HCT116 (cell line): ENCODE measurements at regions not wholly inside any gene's neighbourhood (a gene's known extent, or its start where the extent isn't known, plus 50 kb on each side); places are given as distances from the start of the nearest gene placed in this dataset.

Experiments used
- ATAC-seq: fragments of 200-7000 bp; cut with Tn5 transposase; 2 replicates; pipeline ENCODE4 v1.9.1; 2020; ENCODE audit warnings: mild to moderate bottlenecking, moderate library complexity
- BruUV-seq: library from RNA; stranded (reverse); fragments of 400-500 nt; replicated peaks from 2 replicates; lab custom pipeline; 2021; lab: Mats Ljungman, UMichigan
- CTCF ChIA-PET: fragments of 300-600 bp; sonication (Branson Sonifier 250); formaldehyde crosslinking; loops from one replicate; lab custom pipeline; 2021; ENCODE audit warnings: antibody characterized with exemption; lab: Charles Lee
- POLR2A ChIA-PET: fragments of 300-600, 350-600 bp; sonication (Branson Sonifier 250); formaldehyde crosslinking; loops from one replicate; lab custom pipeline; 2021; ENCODE audit warnings: antibody characterized with exemption; lab: Charles Lee
- RAD21 ChIA-PET, 2 experiments: fragments of 300-600 bp; sonication (Branson Sonifier 250); formaldehyde crosslinking; loops; one replicate each; lab custom pipeline; 2023; ENCODE audit warnings: low total read pairs in 2 of 2; ENCODE audit not compliant: uncharacterized antibody in 2 of 2, unreplicated experiment in 2 of 2, low non-redundant PET in 1 of 2; lab: Charles Lee
- DNase-seq: peaks from one replicate; pipeline ENCODE4 v3.0.0-alpha.2; 2010; ENCODE audit warnings: low read depth, low spot score
- H2AFZ ChIP-seq: fragments of 200-600 bp; shearing (Covaris generic), sonication (generic); 2 replicates; pipeline ENCODE4 v1.6.1; 2017; ENCODE audit warnings: low read depth, mixed run types, mixed read lengths, antibody characterized with exemption, low read length; ENCODE audit not compliant: poor library complexity, severe bottlenecking
- H3K27ac ChIP-seq: 2 replicates; pipeline ENCODE4 v1.5.1; 2012; ENCODE audit warnings: low read depth, low read length
- H3K27me3 ChIP-seq: fragments of 200-600 bp; sonication (generic); 2 replicates; pipeline ENCODE4 v1.6.1; 2016; ENCODE audit warnings: mixed run types, low read length, mixed read lengths; ENCODE audit not compliant: insufficient read depth
- H3K36me3 ChIP-seq, 2 experiments: fragments of 200-500 bp in 1 of 2; fragments of 200-600 bp in 1 of 2; sonication (Bioruptor generic) in 1 of 2; sonication (generic) in 1 of 2; 2 replicates each; pipeline versions ENCODE4 v1.5.1 to v1.6.1; 2014 to 2016; ENCODE audit warnings: low read length in 2 of 2, inconsistent platforms in 1 of 2, mixed read lengths in 1 of 2, mixed run types in 1 of 2; ENCODE audit not compliant: insufficient read depth in 2 of 2, control insufficient read depth in 1 of 2
- H3K4me1 ChIP-seq, 2 experiments: fragments of 200-600 bp in 1 of 2; sonication (generic) in 1 of 2; 2 replicates each; pipeline versions ENCODE4 v1.5.1 to v1.6.1; 2012 to 2017; ENCODE audit warnings: low read length in 2 of 2, inconsistent platforms in 1 of 2, mild to moderate bottlenecking in 1 of 2, mixed read lengths in 1 of 2, mixed run types in 1 of 2, moderate library complexity in 1 of 2; ENCODE audit not compliant: insufficient read depth in 2 of 2, control insufficient read depth in 1 of 2
- H3K4me2 ChIP-seq: fragments of 200-600 bp; sonication (generic); 2 replicates; pipeline ENCODE4 v1.6.1; 2017; ENCODE audit warnings: mixed run types, low read length, mixed read lengths
- H3K4me3 ChIP-seq, 2 experiments: fragments of 200-600 bp in 1 of 2; sonication (generic) in 1 of 2; replicated peaks in 1 of 2; 2 replicates each; pipeline ENCODE4 v1.5.1; 2011 to 2016; ENCODE audit warnings: low read length in 2 of 2, control low read depth in 1 of 2, low read depth in 1 of 2, mild to moderate bottlenecking in 1 of 2, mixed read lengths in 1 of 2, mixed run types in 1 of 2
- H3K79me2 ChIP-seq: fragments of 200-600 bp; sonication (generic); 2 replicates; pipeline ENCODE4 v1.6.1; 2017; ENCODE audit warnings: mild to moderate bottlenecking, mixed run types, low read length, moderate library complexity, mixed read lengths; ENCODE audit not compliant: insufficient read depth
- H3K9ac ChIP-seq: fragments of 200-600 bp; sonication (generic); 2 replicates; pipeline ENCODE4 v1.6.1; 2016; ENCODE audit warnings: low read length, mixed read lengths
- H3K9me2 ChIP-seq: fragments of 200-600 bp; sonication (generic), shearing (Covaris generic); 2 replicates; pipeline ENCODE4 v1.6.1; 2017; ENCODE audit warnings: mixed run types, mild to moderate bottlenecking, moderate library complexity; ENCODE audit not compliant: insufficient read depth
- H3K9me3 ChIP-seq, 2 experiments: fragments of 200-500 bp in 1 of 2; fragments of 200-600 bp in 1 of 2; sonication (Bioruptor generic) in 1 of 2; sonication (generic) in 1 of 2; 2 replicates each; pipeline ENCODE4 v1.6.1; 2014 to 2017; ENCODE audit warnings: low read length in 2 of 2, mixed read lengths in 2 of 2, inconsistent platforms in 1 of 2, low read depth in 1 of 2, mild to moderate bottlenecking in 1 of 2, mixed run types in 1 of 2, moderate library complexity in 1 of 2; ENCODE audit not compliant: control insufficient read depth in 1 of 2, insufficient read depth in 1 of 2
- H4K20me1 ChIP-seq: fragments of 200-600 bp; sonication (generic), shearing (Covaris generic); 2 replicates; pipeline ENCODE4 v1.6.1; 2017; ENCODE audit warnings: mixed run types, mild to moderate bottlenecking, moderate library complexity; ENCODE audit not compliant: insufficient read depth
- ATF3 ChIP-seq: IDR thresholded peaks from 2 replicates; pipeline ENCODE4 v1.6.1; 2012
- CEBPB ChIP-seq: IDR thresholded peaks from 2 replicates; pipeline ENCODE4 v1.6.1; 2012; ENCODE audit warnings: low read depth
- CTCF ChIP-seq, 3 experiments: fragments of 200-600 bp in 1 of 3; sonication (generic) in 1 of 3; IDR thresholded peaks in 2 of 3; conservative IDR thresholded peaks in 1 of 3; 2 replicates each; pipeline ENCODE4 v1.5.1; 2012 to 2017; ENCODE audit warnings: low read depth in 2 of 3, low read length in 2 of 3, antibody characterized with exemption in 1 of 3, borderline replicate concordance in 1 of 3, control low read depth in 1 of 3, mild to moderate bottlenecking in 1 of 3, mixed read lengths in 1 of 3, mixed run types in 1 of 3, moderate library complexity in 1 of 3; ENCODE audit not compliant: insufficient read depth in 1 of 3
- EGR1 ChIP-seq: IDR thresholded peaks from 2 replicates; pipeline ENCODE4 v1.6.1; 2012; ENCODE audit warnings: low read depth
- EZH2phosphoT487 ChIP-seq: fragments of 200-600 bp; IDR thresholded peaks from 2 replicates; pipeline ENCODE4 v1.6.1; 2018; ENCODE audit warnings: antibody characterized with exemption, borderline replicate concordance
- JUND ChIP-seq: IDR thresholded peaks from 2 replicates; pipeline ENCODE4 v1.6.1; 2012
- POLR2A ChIP-seq: IDR thresholded peaks from 2 replicates; pipeline ENCODE4 v1.7.0; 2011; ENCODE audit warnings: borderline replicate concordance; ENCODE audit not compliant: insufficient read depth, insufficient read length; ENCODE audit errors: extremely low read depth
- SIN3A ChIP-seq: IDR thresholded peaks from 2 replicates; pipeline ENCODE4 v1.6.1; 2012; ENCODE audit warnings: low read depth
- SP1 ChIP-seq: IDR thresholded peaks from 2 replicates; pipeline ENCODE4 v1.6.1; 2012; ENCODE audit warnings: low read depth
- TCF7L2 ChIP-seq: IDR thresholded peaks from 2 replicates; pipeline ENCODE4 v1.7.0; 2011; ENCODE audit warnings: borderline replicate concordance, inconsistent platforms; ENCODE audit not compliant: insufficient read depth, insufficient read length; ENCODE audit errors: extremely low read depth
- ZFX ChIP-seq: fragments of 450-650 bp; IDR thresholded peaks from 2 replicates; pipeline ENCODE4 v1.6.1; 2017
- ZNF274 ChIP-seq: fragments of 200-500 bp; sonication (Bioruptor generic); IDR thresholded peaks from 2 replicates; pipeline ENCODE4 v1.6.1; 2014; ENCODE audit warnings: mild to moderate bottlenecking, low read depth, low read length, inconsistent platforms
- intact Hi-C: fragments of 100-400 bp; cut with micrococcal nuclease; formaldehyde crosslinking; loops from 2 replicates; pipeline ENCODE4 v1.10.0; 2022
- TF ChIP-seq, protein P1 (sequence below): IDR thresholded peaks from 2 replicates; pipeline ENCODE4 v1.6.1; 2011; ENCODE audit warnings: mild to moderate bottlenecking, low read length, moderate library complexity; ENCODE audit not compliant: insufficient replicate concordance; ENCODE audit errors: extremely low read depth

GRCh38 chr14:81982046-81982445, 448.4 kb upstream of the SEL1L start (continued):
- TF ChIP-seq, protein P1, sequence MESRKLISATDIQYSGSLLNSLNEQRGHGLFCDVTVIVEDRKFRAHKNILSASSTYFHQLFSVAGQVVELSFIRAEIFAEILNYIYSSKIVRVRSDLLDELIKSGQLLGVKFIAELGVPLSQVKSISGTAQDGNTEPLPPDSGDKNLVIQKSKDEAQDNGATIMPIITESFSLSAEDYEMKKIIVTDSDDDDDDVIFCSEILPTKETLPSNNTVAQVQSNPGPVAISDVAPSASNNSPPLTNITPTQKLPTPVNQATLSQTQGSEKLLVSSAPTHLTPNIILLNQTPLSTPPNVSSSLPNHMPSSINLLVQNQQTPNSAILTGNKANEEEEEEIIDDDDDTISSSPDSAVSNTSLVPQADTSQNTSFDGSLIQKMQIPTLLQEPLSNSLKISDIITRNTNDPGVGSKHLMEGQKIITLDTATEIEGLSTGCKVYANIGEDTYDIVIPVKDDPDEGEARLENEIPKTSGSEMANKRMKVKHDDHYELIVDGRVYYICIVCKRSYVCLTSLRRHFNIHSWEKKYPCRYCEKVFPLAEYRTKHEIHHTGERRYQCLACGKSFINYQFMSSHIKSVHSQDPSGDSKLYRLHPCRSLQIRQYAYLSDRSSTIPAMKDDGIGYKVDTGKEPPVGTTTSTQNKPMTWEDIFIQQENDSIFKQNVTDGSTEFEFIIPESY, result no peak
- no peak for TF ChIP-seq EGR1
- no peak for TF ChIP-seq ZFX
- TF ChIP-seq SIN3A, result no peak
- no peak for TF ChIP-seq POLR2A
- TF ChIP-seq CEBPB, result no peak

- no peaks in the 10 kb centered on the region for H3K27me3 ChIP-seq
- TF ChIP-seq CTCF (IDR thresholded peaks at IDR 0.05 in 2 of 3, conservative IDR thresholded peaks at IDR 0.05 in 1 of 3; ENCODE audit: borderline replicate concordance in 1 of 3, insufficient read depth in 1 of 3, low read depth in 2 of 3, low read length in 2 of 3) (no peak), ATF3 (no peak), EZH2phosphoT487 (no peak), ZNF274 (no peak), JUND (no peak), SP1 (no peak), TCF7L2 (no peak)
- no peaks in the 10 kb centered on the region for H3K4me1 ChIP-seq
- CTCF ChIA-PET, result no interaction called here
- BruUV-seq, result no TSS peak
- H3K4me3 ChIP-seq, result no peak overlapping the region
- POLR2A ChIA-PET, result no interaction called here
- H2AFZ ChIP-seq, result no peak overlapping the region
- no peaks in the 10 kb centered on the region for H3K9me2 ChIP-seq
- H3K36me3 ChIP-seq, result no peaks in the 10 kb centered on the region
- intact Hi-C loops, result no loop called here
- no peak overlapping the region for H3K9ac ChIP-seq
- no peak overlapping the region for H3K4me2 ChIP-seq
- no peaks in the 10 kb centered on the region; the same call in 1 of the 2 replicates for H4K20me1 ChIP-seq
- RAD21 ChIA-PET, result no interaction called here
- H3K9me3 ChIP-seq, result peaks cover 0 to 12% of the 10 kb centered on the region in 2 experiments; a peak in 2 of 4 replicates
- no peak overlapping the region for H3K27ac ChIP-seq
- H3K79me2 ChIP-seq, result no peaks in the 10 kb centered on the region
- no peak for ATAC-seq
- no peak for DNase-seq
These were observed 452.4 kb upstream of the SEL1L start for GRCh38 chr14:81986005-81986404.
